ENCODE measurements at regions not wholly inside any gene's neighbourhood (a gene's known extent, or its start where the extent isn't known, plus 50 kb on each side); places are given as distances from the start of the nearest gene placed in this dataset.
A peak's percentile ranks its signal among the peaks of the same experiment; 100 is the strongest.

GRCh38 chr10:27614776-27615175 lies 110.7 kb downstream of the RAB18 start:
- Histone ChIP-seq H3K27me3 (no peaks in the 10 kb centered on the region), H3K27ac (no peak overlapping the region), H3K9me3 (no peaks in the 10 kb centered on the region), H3K4me1 (peaks cover 4% of the 10 kb centered on the region), H3K36me3 (no peaks in the 10 kb centered on the region), H3K4me3 (no peak overlapping the region)
- DNase-seq (ENCODE audit: extremely low spot score in 2 of 2), result no peak
- intact Hi-C loops (cut with DNase I), result no loop called here
- TF ChIP-seq POLR2AphosphoS5 (IDR thresholded peaks at IDR 0.05; ENCODE audit: insufficient read depth in 1 of 2, low read depth in 1 of 2) (no peak), POLR2A (IDR thresholded peaks at IDR 0.05) (no peak), CTCF (IDR thresholded peaks at IDR 0.05) (no peak)

DNA sequence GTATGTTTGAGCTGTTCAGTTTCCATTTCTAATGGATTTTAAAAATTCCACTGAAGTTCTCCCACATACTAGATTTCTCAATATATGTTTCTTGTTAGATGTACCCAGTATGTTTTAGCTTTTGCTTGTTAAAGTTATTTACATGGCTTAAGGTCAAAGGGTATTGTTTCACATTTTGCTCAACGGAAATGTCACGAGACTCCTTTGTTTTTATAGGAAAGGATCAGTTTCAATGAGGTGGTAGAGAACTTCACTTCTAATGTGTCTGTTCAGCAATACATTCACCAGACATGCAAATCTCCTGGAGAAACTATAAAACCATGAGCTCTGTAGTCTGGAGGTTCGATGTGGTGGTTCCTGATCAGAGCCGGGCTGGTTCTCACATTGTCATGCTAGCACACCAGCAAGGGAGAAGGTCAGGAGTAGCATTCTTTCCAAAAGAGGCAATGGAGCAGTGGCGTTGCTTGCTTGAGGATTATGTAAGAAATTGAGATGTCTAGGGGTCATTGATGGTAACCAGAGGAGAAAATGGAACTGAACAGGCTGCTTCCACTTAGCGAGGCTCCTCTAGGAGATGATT lies 114.0 kb downstream of the RAB18 start:
- Histone ChIP-seq H3K4me3 (no peak overlapping the region), H3K9me3 (no peaks in the 10 kb centered on the region), H3K27me3 (no peaks in the 10 kb centered on the region), H3K4me1 (peaks cover 21% of the 10 kb centered on the region), H3K27ac (no peak overlapping the region), H3K36me3 (no peaks in the 10 kb centered on the region)
- no peak for DNase-seq (ENCODE audit: extremely low spot score in 2 of 2)
- intact Hi-C loops (cut with DNase I), result no loop called here
- TF ChIP-seq CTCF (IDR thresholded peaks at IDR 0.05) (no peak), POLR2A (IDR thresholded peaks at IDR 0.05) (no peak), POLR2AphosphoS5 (IDR thresholded peaks at IDR 0.05; ENCODE audit: insufficient read depth in 1 of 2, low read depth in 1 of 2) (no peak)

DNA sequence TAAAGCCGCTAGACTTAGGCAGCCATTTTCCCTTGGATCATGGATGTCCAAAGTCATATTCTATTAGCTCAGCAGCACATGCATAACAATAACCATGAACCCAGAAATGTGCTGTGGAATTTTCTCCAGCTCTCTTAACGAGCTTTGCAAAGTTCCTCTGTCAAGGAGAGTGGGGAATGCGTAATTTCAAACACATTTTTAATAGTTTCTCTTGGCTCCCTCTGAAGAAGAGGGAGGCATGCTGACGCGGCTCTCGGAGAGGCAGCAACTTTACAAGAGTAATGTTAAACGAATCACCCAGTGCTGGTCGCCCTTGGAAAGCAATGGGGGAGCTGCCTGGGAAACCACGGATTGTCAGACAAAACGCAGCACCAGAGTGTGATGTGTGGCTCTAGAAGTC lies 114.8 kb downstream of the RAB18 start:
- H3K36me3 ChIP-seq, result no peaks in the 10 kb centered on the region
- H3K27me3 ChIP-seq, result no peaks in the 10 kb centered on the region
- TF ChIP-seq CTCF (IDR thresholded peaks at IDR 0.05) (no peak), POLR2A (IDR thresholded peaks at IDR 0.05) (no peak), POLR2AphosphoS5 (IDR thresholded peaks at IDR 0.05; ENCODE audit: insufficient read depth in 1 of 2, low read depth in 1 of 2) (no peak)
- no peak overlapping the region for H3K4me3 ChIP-seq
- intact Hi-C loops (cut with DNase I), result no loop called here
- DNase-seq (ENCODE audit: extremely low spot score in 2 of 2), result peak in 1 of 2 donors; percentile 65
- H3K4me1 ChIP-seq, result peaks cover 21% of the 10 kb centered on the region
- no peak overlapping the region for H3K27ac ChIP-seq
- no peaks in the 10 kb centered on the region for H3K9me3 ChIP-seq

- peak in 1 of 2 donors; percentile 58 for DNase-seq (ENCODE audit: extremely low spot score in 2 of 2)
- peak overlapping the region; percentile 40 for H3K27ac ChIP-seq
- H3K27me3 ChIP-seq, result no peaks in the 10 kb centered on the region
- H3K4me3 ChIP-seq, result no peak overlapping the region
- no peaks in the 10 kb centered on the region for H3K36me3 ChIP-seq
- peaks cover 21% of the 10 kb centered on the region for H3K4me1 ChIP-seq
- no peak for TF ChIP-seq POLR2A (IDR thresholded peaks at IDR 0.05)
- no peak for TF ChIP-seq POLR2AphosphoS5 (IDR thresholded peaks at IDR 0.05; ENCODE audit: insufficient read depth in 1 of 2, low read depth in 1 of 2)
- TF ChIP-seq CTCF (IDR thresholded peaks at IDR 0.05), result no peak
- intact Hi-C loops (cut with DNase I), result no loop called here
- no peaks in the 10 kb centered on the region for H3K9me3 ChIP-seq
Measured at GRCh38 chr10:27619329-27619728, 115.2 kb downstream of the RAB18 start.
